GM10248 (cell line): ENCODE measurements at regions not wholly inside any gene's neighbourhood (a gene's known extent, or its start where the extent isn't known, plus 50 kb on each side); places are given as distances from the start of the nearest gene placed in this dataset.

ENCODE experiments used
- CTCF ChIA-PET: fragments of 300-600 bp; sonication (Branson Sonifier 250); formaldehyde crosslinking; extraction: SDS; loops from one replicate; lab custom pipeline; 2021; ENCODE audit warnings: antibody characterized with exemption; lab: Yijun Ruan, JAX
- POLR2A ChIA-PET: fragments of 350-650 bp; sonication (Branson Sonifier 250); formaldehyde crosslinking; extraction: SDS; loops from one replicate; lab custom pipeline; 2020; ENCODE audit warnings: antibody characterized with exemption; lab: Yijun Ruan, JAX
- DNase-seq: peaks from one replicate; pipeline ENCODE4 v3.0.0; 2012; ENCODE audit errors: extremely low spot score
- TF ChIP-seq, protein P1 (sequence below): IDR thresholded peaks from 2 replicates; pipeline ENCODE4 v1.5.1; 2012; ENCODE audit warnings: mild to moderate bottlenecking, low read depth; ENCODE audit errors: extremely low read depth, missing control alignments, control extremely low read depth

DNA sequence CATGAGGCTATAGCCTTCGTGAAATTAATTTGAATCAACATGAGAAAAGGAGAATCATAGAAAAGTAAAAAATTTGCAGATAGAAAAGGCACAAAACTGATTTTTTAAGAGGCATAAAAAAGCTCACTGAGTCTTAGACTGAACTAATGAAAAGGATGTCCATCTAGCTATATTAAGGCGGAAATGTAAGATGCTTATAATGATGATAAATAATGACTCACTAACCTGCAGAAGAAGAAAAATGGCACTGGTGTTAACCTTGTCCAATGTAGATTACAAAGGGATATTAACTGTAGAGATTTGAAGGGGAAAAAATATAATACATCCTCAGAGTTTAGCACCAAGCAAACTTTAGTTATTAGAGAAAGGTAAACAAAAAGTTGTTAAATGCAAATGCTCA lies 1098.0 kb upstream of the DDX18 start:
- TF ChIP-seq, protein P1, sequence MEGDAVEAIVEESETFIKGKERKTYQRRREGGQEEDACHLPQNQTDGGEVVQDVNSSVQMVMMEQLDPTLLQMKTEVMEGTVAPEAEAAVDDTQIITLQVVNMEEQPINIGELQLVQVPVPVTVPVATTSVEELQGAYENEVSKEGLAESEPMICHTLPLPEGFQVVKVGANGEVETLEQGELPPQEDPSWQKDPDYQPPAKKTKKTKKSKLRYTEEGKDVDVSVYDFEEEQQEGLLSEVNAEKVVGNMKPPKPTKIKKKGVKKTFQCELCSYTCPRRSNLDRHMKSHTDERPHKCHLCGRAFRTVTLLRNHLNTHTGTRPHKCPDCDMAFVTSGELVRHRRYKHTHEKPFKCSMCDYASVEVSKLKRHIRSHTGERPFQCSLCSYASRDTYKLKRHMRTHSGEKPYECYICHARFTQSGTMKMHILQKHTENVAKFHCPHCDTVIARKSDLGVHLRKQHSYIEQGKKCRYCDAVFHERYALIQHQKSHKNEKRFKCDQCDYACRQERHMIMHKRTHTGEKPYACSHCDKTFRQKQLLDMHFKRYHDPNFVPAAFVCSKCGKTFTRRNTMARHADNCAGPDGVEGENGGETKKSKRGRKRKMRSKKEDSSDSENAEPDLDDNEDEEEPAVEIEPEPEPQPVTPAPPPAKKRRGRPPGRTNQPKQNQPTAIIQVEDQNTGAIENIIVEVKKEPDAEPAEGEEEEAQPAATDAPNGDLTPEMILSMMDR, result no peak
- DNase-seq, result no peak
- ChIA-PET CTCF (no interaction called here), POLR2A (no interaction called here)

DNA sequence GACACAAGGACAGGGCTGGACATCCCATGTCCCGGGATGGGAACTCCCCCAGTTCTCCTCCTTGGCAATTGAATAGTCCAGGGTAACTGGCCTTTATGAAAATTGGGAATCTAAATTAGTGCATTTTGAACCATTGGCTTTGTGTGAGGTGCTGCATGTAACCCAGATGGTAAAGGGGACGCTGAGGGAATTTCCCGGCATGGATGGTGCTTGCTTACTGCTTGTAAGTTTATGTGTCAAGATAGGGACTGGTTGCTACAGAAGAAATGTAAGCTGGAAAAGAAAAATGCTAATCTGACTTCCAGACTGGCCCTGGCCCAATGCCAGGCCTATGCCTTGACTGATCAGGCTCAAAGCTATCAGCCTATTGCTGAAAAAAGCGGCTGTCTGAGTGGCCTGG lies 1096.7 kb upstream of the DDX18 start:
- POLR2A ChIA-PET, result no interaction called here
- TF ChIP-seq, protein P1, result no peak
- CTCF ChIA-PET, result interaction anchor here (1.1 to 1.6 kb wide), 2 partner anchors 9 to 10 kb away, joined by 3 to 4 read pairs; no protein-coding TSS in a partner anchor

DNA sequence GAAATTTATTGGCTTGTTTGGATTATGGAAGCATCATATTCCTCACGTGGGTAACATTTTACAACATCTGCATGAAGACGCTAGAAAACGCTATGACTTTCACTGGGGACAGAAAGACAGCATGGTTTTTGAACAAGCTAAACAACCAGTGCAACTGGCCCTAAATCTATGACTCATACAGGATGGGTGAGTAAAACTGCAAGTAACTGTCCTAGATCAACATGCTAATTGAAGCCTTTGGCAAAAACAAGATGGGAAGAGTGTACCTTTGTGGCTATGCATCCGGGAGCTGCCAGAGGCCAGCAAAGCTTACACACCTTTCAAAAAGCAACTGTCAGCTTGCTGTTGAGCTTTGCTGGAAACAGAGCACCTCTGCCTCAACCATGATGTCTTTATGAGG lies 1096.0 kb upstream of the DDX18 start:
- DNase-seq, result no peak
- TF ChIP-seq, protein P1, result no peak
- POLR2A ChIA-PET, result no interaction called here
- CTCF ChIA-PET, result interaction anchor here (1.1 to 1.6 kb wide), 2 partner anchors 8 to 9 kb away, joined by 3 to 4 read pairs; no protein-coding TSS in a partner anchor

More for the DNA sequence above, 1096.7 kb upstream of the DDX18 start:
- DNase-seq, result no peak

DNA sequence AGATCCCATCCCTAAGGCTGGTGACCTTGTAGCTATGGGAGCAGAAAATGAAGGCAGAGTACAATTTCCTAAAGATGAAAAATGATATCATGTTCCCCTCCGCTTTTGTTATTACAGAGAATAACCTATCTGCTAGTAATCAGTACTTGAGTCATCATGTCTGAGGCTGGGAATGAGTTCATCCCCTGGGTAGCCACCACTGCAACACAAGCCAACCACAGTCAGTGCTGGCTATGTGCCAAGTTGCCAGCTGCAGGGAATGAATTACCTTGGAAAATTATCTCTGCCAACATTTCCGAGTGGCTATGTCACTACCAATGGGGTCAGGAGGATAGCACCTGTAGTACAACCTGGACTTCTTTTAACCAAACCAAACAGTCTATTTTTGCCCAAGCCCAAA lies 1094.7 kb upstream of the DDX18 start:
- CTCF ChIA-PET, result no interaction called here
- TF ChIP-seq, protein P1, result no peak
- POLR2A ChIA-PET, result no interaction called here
- DNase-seq, result no peak

DNA sequence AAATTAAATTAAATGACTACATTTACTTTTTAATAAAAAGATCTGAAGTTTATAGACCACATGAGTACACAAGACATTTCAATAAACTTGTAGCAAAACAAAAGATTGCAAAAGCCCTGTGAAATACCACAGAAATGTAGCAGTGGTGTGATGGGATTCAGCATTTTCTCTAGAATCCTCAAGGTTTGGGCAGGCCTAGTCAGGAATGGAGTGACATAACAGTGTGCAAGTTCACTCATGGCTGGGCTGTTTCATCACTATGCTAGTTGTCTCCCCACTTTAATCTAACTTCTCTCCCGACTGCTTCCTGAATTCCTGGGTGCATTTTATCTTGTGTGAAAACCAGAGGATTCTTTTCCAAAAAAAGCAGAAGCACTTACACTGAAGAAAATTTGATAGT lies 1089.9 kb upstream of the DDX18 start:
- DNase-seq, result no peak
- CTCF ChIA-PET, result no interaction called here
- TF ChIP-seq, protein P1, result no peak
- POLR2A ChIA-PET, result no interaction called here

DNA sequence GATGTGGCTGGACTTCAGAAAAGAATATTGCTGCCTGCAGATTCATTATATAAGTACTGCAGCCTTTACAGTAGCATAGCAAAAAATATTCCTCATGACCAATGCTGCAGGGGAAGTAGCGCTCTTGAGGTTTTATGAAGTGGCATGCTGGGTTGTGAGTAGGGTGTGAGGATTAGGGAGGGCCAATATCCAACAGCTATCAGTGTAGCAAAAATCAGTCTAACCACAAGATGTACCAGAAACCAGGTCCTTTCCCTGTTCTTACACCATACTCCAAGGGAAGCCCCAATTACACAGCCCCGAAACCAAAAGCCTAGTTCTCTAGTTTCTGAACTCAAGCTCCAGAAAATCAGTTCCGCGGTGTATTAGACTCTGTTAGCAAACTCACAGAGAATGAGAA lies 1082.2 kb upstream of the DDX18 start:
- ChIA-PET POLR2A (no interaction called here), CTCF (no interaction called here)
- TF ChIP-seq, protein P1, result no peak
- no peak for DNase-seq
